BJ (cell line): ENCODE measurements at regions not wholly inside any gene's neighbourhood (a gene's known extent, or its start where the extent isn't known, plus 50 kb on each side); places are given as distances from the start of the nearest gene placed in this dataset.
"Not testable (repeated sequence)": the region's sequence is repeated elsewhere in the genome, so short reads cannot be mapped to it uniquely, and the experiment has no call there.

Experiments used
- CTCF ChIA-PET: fragments of 350-600 bp; formaldehyde crosslinking; extraction: SDS; loops from one replicate; lab custom pipeline; 2021; ENCODE audit warnings: antibody characterized with exemption, inconsistent platforms; lab: Yijun Ruan, JAX
- POLR2A ChIA-PET: fragments of 300-600 bp; sonication (Branson Sonifier 250); formaldehyde crosslinking; extraction: SDS; loops from one replicate; lab custom pipeline; 2021; ENCODE audit warnings: antibody characterized with exemption; lab: Charles Lee
- DNase-seq: peaks from one replicate; pipeline ENCODE4 v3.0.0-alpha.2; 2011; ENCODE audit warnings: low read depth
- H3K27me3 ChIP-seq: 2 replicates; pipeline ENCODE4 v1.6.0; 2011; ENCODE audit warnings: low read length; ENCODE audit not compliant: control insufficient read depth, insufficient read depth
- H3K36me3 ChIP-seq: 2 replicates; pipeline ENCODE4 v1.5.1; 2011; ENCODE audit warnings: low read length; ENCODE audit not compliant: control insufficient read depth, insufficient read depth
- H3K4me3 ChIP-seq: 2 replicates; pipeline ENCODE4 v1.5.1; 2011; ENCODE audit warnings: low read depth, mild to moderate bottlenecking, control low read depth, low read length
- TF ChIP-seq, protein P1 (sequence below): IDR thresholded peaks from 2 replicates; pipeline ENCODE4 v1.5.1; 2011; ENCODE audit warnings: low read depth, mild to moderate bottlenecking, control low read depth, inconsistent platforms, low read length, moderate library complexity; ENCODE audit not compliant: insufficient read depth

DNA sequence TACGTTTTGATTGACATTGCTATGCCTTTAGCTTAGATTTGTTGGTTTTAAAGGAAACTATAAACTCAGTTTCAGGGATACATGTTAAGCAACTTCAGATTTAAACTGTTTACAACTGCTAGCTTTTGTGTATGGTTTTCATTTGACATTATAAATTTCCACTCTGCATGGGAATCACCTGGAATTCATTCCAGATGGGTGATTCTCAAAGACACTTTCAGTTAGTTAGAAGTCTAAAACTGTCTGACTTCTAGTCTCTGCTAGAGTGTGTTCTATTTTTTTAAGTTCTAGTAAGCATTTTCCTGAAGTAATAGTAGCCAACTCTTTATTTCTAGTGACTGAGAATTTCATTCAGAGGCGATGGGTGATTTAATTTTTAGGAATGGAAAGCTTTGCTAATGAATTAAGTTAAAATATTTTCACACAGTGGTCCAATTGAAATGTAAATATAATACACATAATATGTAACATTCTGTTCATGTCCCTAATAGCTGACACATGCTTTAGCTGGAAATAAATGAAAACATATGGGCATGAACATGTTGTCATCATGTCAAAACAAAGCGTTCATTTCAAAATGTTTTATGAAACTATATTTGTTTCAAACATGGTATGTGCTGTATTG is 58.3 kb upstream of the CSNK1A1L start:
- ChIA-PET CTCF (no interaction called here), POLR2A (no interaction called here)
- peak; percentile 56 for DNase-seq
- TF ChIP-seq, protein P1, sequence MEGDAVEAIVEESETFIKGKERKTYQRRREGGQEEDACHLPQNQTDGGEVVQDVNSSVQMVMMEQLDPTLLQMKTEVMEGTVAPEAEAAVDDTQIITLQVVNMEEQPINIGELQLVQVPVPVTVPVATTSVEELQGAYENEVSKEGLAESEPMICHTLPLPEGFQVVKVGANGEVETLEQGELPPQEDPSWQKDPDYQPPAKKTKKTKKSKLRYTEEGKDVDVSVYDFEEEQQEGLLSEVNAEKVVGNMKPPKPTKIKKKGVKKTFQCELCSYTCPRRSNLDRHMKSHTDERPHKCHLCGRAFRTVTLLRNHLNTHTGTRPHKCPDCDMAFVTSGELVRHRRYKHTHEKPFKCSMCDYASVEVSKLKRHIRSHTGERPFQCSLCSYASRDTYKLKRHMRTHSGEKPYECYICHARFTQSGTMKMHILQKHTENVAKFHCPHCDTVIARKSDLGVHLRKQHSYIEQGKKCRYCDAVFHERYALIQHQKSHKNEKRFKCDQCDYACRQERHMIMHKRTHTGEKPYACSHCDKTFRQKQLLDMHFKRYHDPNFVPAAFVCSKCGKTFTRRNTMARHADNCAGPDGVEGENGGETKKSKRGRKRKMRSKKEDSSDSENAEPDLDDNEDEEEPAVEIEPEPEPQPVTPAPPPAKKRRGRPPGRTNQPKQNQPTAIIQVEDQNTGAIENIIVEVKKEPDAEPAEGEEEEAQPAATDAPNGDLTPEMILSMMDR, result no peak
- Histone ChIP-seq H3K4me3 (no peak overlapping the region), H3K27me3 (no peaks in the 10 kb centered on the region), H3K36me3 (no peaks in the 10 kb centered on the region)

DNA sequence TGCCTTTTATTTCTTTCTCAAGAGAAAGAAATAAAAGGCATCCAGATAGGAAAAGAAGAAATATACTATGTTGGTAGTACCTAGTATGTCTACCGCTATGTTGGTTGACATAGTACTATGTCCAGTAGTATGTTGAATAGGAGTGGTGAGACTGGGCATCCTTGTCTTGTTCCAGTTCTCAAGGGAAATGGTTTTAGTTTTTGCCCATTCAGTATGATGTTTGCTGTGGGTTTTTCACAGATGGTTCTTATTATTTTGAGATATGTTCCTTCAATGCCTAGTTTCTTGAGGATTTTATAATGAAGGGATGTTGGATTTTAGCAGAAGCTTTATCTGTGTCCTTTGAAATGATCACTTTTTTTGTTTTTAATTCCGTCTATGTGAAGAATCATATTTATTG is 53.0 kb upstream of the CSNK1A1L start:
- H3K27me3 ChIP-seq, result no peaks in the 10 kb centered on the region
- TF ChIP-seq, protein P1, result no peak
- CTCF ChIA-PET, result no interaction called here
- no peaks in the 10 kb centered on the region for H3K36me3 ChIP-seq
- no peak for DNase-seq
- POLR2A ChIA-PET, result no interaction called here
- H3K4me3 ChIP-seq, result no peak overlapping the region

DNA sequence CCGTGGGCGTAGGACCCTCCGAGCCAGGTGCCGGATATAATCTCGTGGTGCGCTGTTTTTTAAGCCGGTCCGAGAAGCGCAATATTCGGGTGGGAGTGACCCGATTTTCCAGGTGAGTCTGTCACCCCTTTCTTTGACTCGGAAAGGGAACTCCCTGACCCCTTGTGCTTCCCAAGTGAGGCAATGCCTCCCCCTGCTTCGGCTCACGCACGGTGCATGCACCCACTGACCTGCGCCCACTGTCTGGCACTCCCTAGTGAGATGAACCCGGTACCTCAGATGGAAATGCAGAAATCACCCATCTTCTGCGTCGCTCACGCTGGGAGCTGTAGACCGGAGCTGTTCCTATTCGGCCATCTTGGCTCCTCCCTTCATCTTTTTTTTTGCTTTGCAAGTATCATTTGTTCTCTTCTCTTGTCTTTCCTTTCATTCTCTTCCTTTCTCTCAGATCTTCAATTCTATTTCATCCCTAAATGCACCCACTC is 50.2 kb upstream of the CSNK1A1L start:
- H3K36me3 ChIP-seq, H3K27me3 ChIP-seq, H3K4me3 ChIP-seq, CTCF ChIA-PET, POLR2A ChIA-PET, DNase-seq: not testable (repeated sequence)
